ENCODE measurements at regions not wholly inside any gene's neighbourhood (a gene's known extent, or its start where the extent isn't known, plus 50 kb on each side); places are given as distances from the start of the nearest gene placed in this dataset.
"Not testable (repeated sequence)": the region's sequence is repeated elsewhere in the genome, so short reads cannot be mapped to it uniquely, and the experiment has no call there.

DNA sequence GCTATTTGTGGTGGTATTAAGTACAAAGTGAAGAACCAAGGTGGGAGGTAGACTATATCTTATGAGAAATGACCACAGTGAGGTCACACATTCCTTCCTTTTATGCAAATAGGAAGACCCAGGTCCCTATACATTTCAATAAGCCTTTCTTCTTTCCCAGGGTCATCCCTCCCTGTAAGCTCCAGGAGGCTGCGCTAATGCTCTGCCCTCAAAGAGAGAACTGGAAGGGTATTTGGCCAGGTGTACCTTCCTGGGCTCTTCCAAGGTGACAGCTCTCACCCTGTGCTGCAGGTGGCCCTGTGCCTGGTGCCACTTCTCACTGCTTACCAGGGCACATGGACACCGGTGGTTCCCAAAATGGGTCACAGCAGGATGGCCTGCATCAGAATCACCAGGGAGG lies 103.4 kb downstream of the KBTBD2 start:
- TF ChIP-seq, protein P1, sequence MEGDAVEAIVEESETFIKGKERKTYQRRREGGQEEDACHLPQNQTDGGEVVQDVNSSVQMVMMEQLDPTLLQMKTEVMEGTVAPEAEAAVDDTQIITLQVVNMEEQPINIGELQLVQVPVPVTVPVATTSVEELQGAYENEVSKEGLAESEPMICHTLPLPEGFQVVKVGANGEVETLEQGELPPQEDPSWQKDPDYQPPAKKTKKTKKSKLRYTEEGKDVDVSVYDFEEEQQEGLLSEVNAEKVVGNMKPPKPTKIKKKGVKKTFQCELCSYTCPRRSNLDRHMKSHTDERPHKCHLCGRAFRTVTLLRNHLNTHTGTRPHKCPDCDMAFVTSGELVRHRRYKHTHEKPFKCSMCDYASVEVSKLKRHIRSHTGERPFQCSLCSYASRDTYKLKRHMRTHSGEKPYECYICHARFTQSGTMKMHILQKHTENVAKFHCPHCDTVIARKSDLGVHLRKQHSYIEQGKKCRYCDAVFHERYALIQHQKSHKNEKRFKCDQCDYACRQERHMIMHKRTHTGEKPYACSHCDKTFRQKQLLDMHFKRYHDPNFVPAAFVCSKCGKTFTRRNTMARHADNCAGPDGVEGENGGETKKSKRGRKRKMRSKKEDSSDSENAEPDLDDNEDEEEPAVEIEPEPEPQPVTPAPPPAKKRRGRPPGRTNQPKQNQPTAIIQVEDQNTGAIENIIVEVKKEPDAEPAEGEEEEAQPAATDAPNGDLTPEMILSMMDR (IDR thresholded peaks at IDR 0.05), result not testable (repeated sequence)
- TF ChIP-seq POLR2A, POLR2AphosphoS5 (IDR thresholded peaks at IDR 0.05): not testable (repeated sequence)
